Neural progenitor cell (in vitro differentiated cells): ENCODE measurements at regions not wholly inside any gene's neighbourhood (a gene's known extent, or its start where the extent isn't known, plus 50 kb on each side); places are given as distances from the start of the nearest gene placed in this dataset.

ENCODE experiments used
- CTCF ChIP-seq: fragments of 200-600 bp; sonication (generic); IDR thresholded peaks from 2 replicates; pipeline ENCODE4 v1.5.1; 2017; ENCODE audit warnings: antibody characterized with exemption, mild to moderate bottlenecking
- EZH2 ChIP-seq: fragments of 200-600 bp; sonication (generic); IDR thresholded peaks from 2 replicates; pipeline ENCODE4 v1.6.1; 2017; ENCODE audit warnings: antibody characterized with exemption, mild to moderate bottlenecking, moderate library complexity

- TF ChIP-seq CTCF (no peak), EZH2 (no peak)
Observed at GRCh38 chr3:168859143-168859542, 763.4 kb upstream of the GOLIM4 start.
